Naive thymus-derived CD4-positive, alpha-beta T cell (primary cell): ENCODE measurements at regions not wholly inside any gene's neighbourhood (a gene's known extent, or its start where the extent isn't known, plus 50 kb on each side); places are given as distances from the start of the nearest gene placed in this dataset.

Source experiments
- ATAC-seq: fragments of 150-1000 bp; cut with Tn5 transposase; 2 replicates; pipeline ENCODE4 v1.10.0; 2021; ENCODE audit warnings: mild to moderate bottlenecking, moderate library complexity
- CTCF ChIA-PET: fragments of 350-600 bp; sonication (Branson Sonifier 250); formaldehyde crosslinking; loops from one replicate; lab custom pipeline; 2021; ENCODE audit warnings: antibody characterized with exemption; lab: Charles Lee
- POLR2A ChIA-PET: fragments of 350-600 bp; sonication (Branson Sonifier 250); formaldehyde crosslinking; loops from one replicate; lab custom pipeline; 2021; ENCODE audit warnings: antibody characterized with exemption, inconsistent platforms; lab: Charles Lee
- DNase-seq, 9 donors: peaks; one replicate each; pipeline versions ENCODE4 v3.0.0 to v3.0.0-alpha.2; 2020 to 2022; ENCODE audit warnings: mixed read lengths in 1 of 9
- H3K27ac ChIP-seq: one replicate; pipeline ENCODE4 v1.7.0; 2013; ENCODE audit warnings: mild to moderate bottlenecking, low read depth, low read length, moderate library complexity
- H3K27me3 ChIP-seq, 2 donors: one replicate each; pipeline ENCODE4 v1.7.0; 2013; ENCODE audit warnings: low read length in 2 of 2, mild to moderate bottlenecking in 2 of 2, moderate library complexity in 2 of 2; ENCODE audit not compliant: control insufficient read depth in 2 of 2, insufficient read depth in 2 of 2
- H3K36me3 ChIP-seq, 3 experiments: 1 replicate in 2 of 3; 2 replicates in 1 of 3; pipeline ENCODE4 v1.7.0; 2013; ENCODE audit warnings: low read length in 3 of 3, mild to moderate bottlenecking in 3 of 3, moderate library complexity in 1 of 3; ENCODE audit not compliant: insufficient read depth in 3 of 3, control insufficient read depth in 2 of 3
- H3K4me1 ChIP-seq, 2 donors: one replicate each; pipeline ENCODE4 v1.7.0; 2013; ENCODE audit warnings: low read length in 2 of 2, mild to moderate bottlenecking in 2 of 2, moderate library complexity in 1 of 2; ENCODE audit not compliant: control insufficient read depth in 2 of 2, insufficient read depth in 2 of 2
- H3K4me3 ChIP-seq: 2 replicates; pipeline ENCODE4 v1.7.0; 2013; ENCODE audit warnings: mild to moderate bottlenecking, low read length
- H3K9me3 ChIP-seq, 3 experiments: 1 replicate in 2 of 3; 2 replicates in 1 of 3; pipeline ENCODE4 v1.7.0; 2013; ENCODE audit warnings: low read length in 3 of 3; ENCODE audit not compliant: control insufficient read depth in 2 of 3
- H3K27ac Mint-ChIP-seq, 9 donors: one replicate each; pipeline ENCODE4 v1.8.0; 2020 to 2022; ENCODE audit warnings: mixed read lengths in 9 of 9, mild to moderate bottlenecking in 8 of 9, moderate library complexity in 5 of 9, inconsistent platforms in 2 of 9
- H3K27me3 Mint-ChIP-seq, 5 donors: one replicate each; pipeline ENCODE4 v1.8.0; 2021 to 2022; ENCODE audit warnings: mixed read lengths in 5 of 5, mild to moderate bottlenecking in 1 of 5
- H3K36me3 Mint-ChIP-seq, 5 donors: one replicate each; pipeline ENCODE4 v1.8.0; 2020 to 2022; ENCODE audit warnings: mixed read lengths in 5 of 5, mild to moderate bottlenecking in 3 of 5, inconsistent platforms in 1 of 5
- H3K4me1 Mint-ChIP-seq, 7 donors: one replicate each; pipeline ENCODE4 v1.8.0; 2020 to 2022; ENCODE audit warnings: mixed read lengths in 7 of 7, mild to moderate bottlenecking in 3 of 7, inconsistent platforms in 1 of 7
- H3K4me3 Mint-ChIP-seq, 10 donors: one replicate each; pipeline ENCODE4 v1.8.0; 2020 to 2022; ENCODE audit warnings: mild to moderate bottlenecking in 10 of 10, mixed read lengths in 10 of 10, moderate library complexity in 6 of 10, inconsistent platforms in 2 of 10
- H3K9me3 Mint-ChIP-seq, 11 donors: one replicate each; pipeline ENCODE4 v1.8.0; 2020 to 2022; ENCODE audit warnings: mixed read lengths in 11 of 11, mild to moderate bottlenecking in 4 of 11, inconsistent platforms in 1 of 11, moderate library complexity in 1 of 11
- intact Hi-C, 2 donors: fragments of 100-400 bp; cut with micrococcal nuclease; formaldehyde crosslinking; loops; one replicate each; pipeline ENCODE4 v1.15.1; 2023

GRCh38 chr6:149249370-149250357, 67.8 kb upstream of the TAB2 start:
- no peak for ATAC-seq
- H3K4me3 Mint-ChIP-seq, result peak overlapping the region in 4 of 10 donors; percentile 0 to 82 (median 12)
- Histone ChIP-seq H3K27ac (no peak overlapping the region), H3K36me3 (no peaks in the 10 kb centered on the region), H3K27me3 (no peaks in the 10 kb centered on the region), H3K4me3 (no peak overlapping the region), H3K4me1 (peaks cover 6 to 15% of the 10 kb centered on the region in 2 donors), H3K9me3 (no peaks in the 10 kb centered on the region)
- peaks cover 0 to 26% (median 3%) of the 10 kb centered on the region in 5 donors for H3K36me3 Mint-ChIP-seq
- ChIA-PET CTCF (interaction anchor here (1.0 kb wide), 1 partner anchor 14 kb away, joined by 3 read pairs; no protein-coding TSS in a partner anchor), POLR2A (interaction anchor here (1.0 to 1.5 kb wide), 2 partner anchors 12 to 29 kb away, joined by 3 to 5 read pairs; no protein-coding TSS in a partner anchor)
- peaks cover 0 to 8% (median 0%) of the 10 kb centered on the region in 11 donors for H3K9me3 Mint-ChIP-seq
- no peaks in the 10 kb centered on the region for H3K27me3 Mint-ChIP-seq
- peak overlapping the region in 6 of 9 donors; percentile 0 to 83 (median 56) for H3K27ac Mint-ChIP-seq
- intact Hi-C loops, result no loop called here
- DNase-seq, result no peak
- peaks cover 17 to 50% (median 35%) of the 10 kb centered on the region in 7 donors for H3K4me1 Mint-ChIP-seq

DNA sequence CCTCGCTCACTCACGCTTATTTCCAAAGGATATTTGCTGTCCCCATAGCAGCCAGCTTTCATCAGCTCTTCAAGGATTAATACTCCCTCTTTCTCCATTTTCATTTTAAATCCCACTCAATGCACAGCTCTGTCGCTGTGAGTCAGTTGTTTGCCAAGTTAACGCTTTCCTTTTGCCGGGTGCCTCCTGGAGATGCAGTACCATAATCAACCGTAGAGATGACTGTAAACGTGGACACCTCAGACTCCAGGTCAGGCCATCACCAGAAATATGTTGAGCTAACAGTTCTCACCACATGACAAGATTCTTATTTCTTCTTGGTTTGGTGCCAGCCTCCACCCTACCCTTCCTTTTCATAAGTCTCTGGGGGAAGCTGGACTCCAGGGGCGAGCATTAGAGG, 66.6 kb upstream of the TAB2 start:
- DNase-seq (no peak), ATAC-seq (no peak)
- Histone ChIP-seq H3K36me3 (no peaks in the 10 kb centered on the region), H3K9me3 (no peaks in the 10 kb centered on the region), H3K4me1 (peaks cover 6 to 15% of the 10 kb centered on the region in 2 donors), H3K4me3 (no peak overlapping the region), H3K27me3 (no peaks in the 10 kb centered on the region), H3K27ac (no peak overlapping the region)
- H3K27ac Mint-ChIP-seq, result peak overlapping the region in 1 of 9 donors; percentile 51
- H3K36me3 Mint-ChIP-seq, result peaks cover 0 to 27% (median 3%) of the 10 kb centered on the region in 5 donors
- no peak overlapping the region for H3K4me3 Mint-ChIP-seq
- H3K27me3 Mint-ChIP-seq, result no peaks in the 10 kb centered on the region
- ChIA-PET POLR2A (interaction anchor here (0.7 to 1.2 kb wide), 2 partner anchors 10 to 169 kb away, joined by 3 to 4 read pairs; no protein-coding TSS in a partner anchor), CTCF (interaction anchor here (1.4 kb wide), 1 partner anchor 11 kb away, joined by 4 read pairs; no protein-coding TSS in a partner anchor)
- intact Hi-C loops, result no loop called here
- peaks cover 0 to 8% (median 0%) of the 10 kb centered on the region in 11 donors for H3K9me3 Mint-ChIP-seq
- H3K4me1 Mint-ChIP-seq, result peaks cover 17 to 55% (median 35%) of the 10 kb centered on the region in 7 donors

GRCh38 chr6:149252622-149253021, 64.9 kb upstream of the TAB2 start:
- peaks cover 6 to 10% of the 10 kb centered on the region in 2 donors for H3K4me1 ChIP-seq
- H3K27me3 Mint-ChIP-seq, result no peaks in the 10 kb centered on the region
- DNase-seq (no peak), ATAC-seq (no peak)
- peak overlapping the region in 1 of 9 donors; percentile 77 for H3K27ac Mint-ChIP-seq
- no peak overlapping the region for H3K27ac ChIP-seq
- H3K36me3 Mint-ChIP-seq, result peaks cover 0 to 25% (median 3%) of the 10 kb centered on the region in 5 donors
- POLR2A ChIA-PET, result no interaction called here
- H3K4me1 Mint-ChIP-seq, result peaks cover 12 to 42% (median 25%) of the 10 kb centered on the region in 7 donors
- no peak overlapping the region for H3K4me3 ChIP-seq
- peaks cover 0 to 8% (median 0%) of the 10 kb centered on the region in 11 donors for H3K9me3 Mint-ChIP-seq
- no peaks in the 10 kb centered on the region for H3K36me3 ChIP-seq
- intact Hi-C loops, result no loop called here
- no peaks in the 10 kb centered on the region for H3K27me3 ChIP-seq
- no peak overlapping the region for H3K4me3 Mint-ChIP-seq
- H3K9me3 ChIP-seq, result no peaks in the 10 kb centered on the region
- CTCF ChIA-PET, result interaction anchor here (0.6 to 1.0 kb wide), 2 partner anchors 16 to 82 kb away, joined by 3 read pairs; no protein-coding TSS in a partner anchor

- ATAC-seq, result no peak
- H3K27me3 ChIP-seq, result no peaks in the 10 kb centered on the region
- Mint-ChIP-seq H3K4me1 (peaks cover 7 to 38% (median 13%) of the 10 kb centered on the region in 7 donors), H3K27ac (peak overlapping the region in 1 of 9 donors; percentile 14), H3K27me3 (no peaks in the 10 kb centered on the region), H3K36me3 (peaks cover 0 to 21% (median 3%) of the 10 kb centered on the region in 5 donors), H3K4me3 (no peak overlapping the region), H3K9me3 (peaks cover 0 to 8% (median 0%) of the 10 kb centered on the region in 11 donors)
- intact Hi-C loops, result no loop called here
- H3K36me3 ChIP-seq, result no peaks in the 10 kb centered on the region
- H3K4me1 ChIP-seq, result peaks cover 0 to 2% of the 10 kb centered on the region in 2 donors
- no peak overlapping the region for H3K4me3 ChIP-seq
- no peaks in the 10 kb centered on the region for H3K9me3 ChIP-seq
- CTCF ChIA-PET, result no interaction called here
- POLR2A ChIA-PET, result interaction anchor here (0.7 to 1.3 kb wide), 2 partner anchors 13 to 41 kb away, joined by 3 read pairs; no protein-coding TSS in a partner anchor
- no peak overlapping the region for H3K27ac ChIP-seq
- DNase-seq, result no peak
These were observed 63.3 kb upstream of the TAB2 start for GRCh38 chr6:149254253-149254652.

DNA sequence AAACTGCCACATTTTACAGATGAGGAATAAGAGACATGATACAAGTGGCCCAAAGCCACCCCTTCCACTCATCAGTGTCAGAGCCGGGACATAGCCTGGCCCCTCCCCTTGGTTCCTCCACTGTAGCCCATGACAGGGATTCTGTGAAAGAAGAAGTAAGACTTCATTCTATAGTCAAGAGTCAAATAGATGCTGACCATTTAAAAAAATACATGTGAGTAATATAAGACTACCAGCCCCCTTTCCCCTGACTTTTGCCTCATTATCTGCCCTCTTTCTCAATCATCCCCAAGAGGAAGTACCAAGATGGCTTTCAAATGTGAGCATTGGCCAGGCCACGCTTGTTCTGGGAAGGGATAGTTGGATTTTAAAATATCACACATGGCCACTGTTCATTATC, 57.8 kb upstream of the TAB2 start:
- no peak overlapping the region for H3K4me3 Mint-ChIP-seq
- ATAC-seq (peak; percentile 90), DNase-seq (no peak)
- intact Hi-C loops, result loop anchor here in 1 of 2 donors (2.0 kb wide), 1 partner anchor 59 kb away; no protein-coding TSS in a partner anchor
- CTCF ChIA-PET, result no interaction called here
- Histone ChIP-seq H3K4me3 (no peak overlapping the region), H3K27ac (no peak overlapping the region), H3K36me3 (no peaks in the 10 kb centered on the region), H3K27me3 (no peaks in the 10 kb centered on the region), H3K9me3 (no peaks in the 10 kb centered on the region), H3K4me1 (peaks cover 0 to 41% of the 10 kb centered on the region in 2 donors)
- H3K36me3 Mint-ChIP-seq, result peaks cover 0 to 8% (median 0%) of the 10 kb centered on the region in 5 donors
- H3K9me3 Mint-ChIP-seq, result no peaks in the 10 kb centered on the region
- H3K4me1 Mint-ChIP-seq, result peaks cover 25 to 50% (median 36%) of the 10 kb centered on the region in 7 donors
- H3K27ac Mint-ChIP-seq, result peak overlapping the region in 2 of 9 donors; percentile 23 to 87
- no peaks in the 10 kb centered on the region for H3K27me3 Mint-ChIP-seq
- POLR2A ChIA-PET, result interaction anchor here (0.8 to 1.5 kb wide), 3 partner anchors 12 to 57 kb away, joined by 3 to 4 read pairs (median 3); no protein-coding TSS in a partner anchor

GRCh38 chr6:149260214-149260874, 57.2 kb upstream of the TAB2 start:
- peak overlapping the region in 3 of 10 donors; percentile 14 to 37 (median 26) for H3K4me3 Mint-ChIP-seq
- intact Hi-C loops, result loop anchor here in 1 of 2 donors (2.0 kb wide), 1 partner anchor 58 kb away; no protein-coding TSS in a partner anchor
- H3K27me3 Mint-ChIP-seq, result no peaks in the 10 kb centered on the region
- peaks cover 0 to 5% (median 0%) of the 10 kb centered on the region in 5 donors for H3K36me3 Mint-ChIP-seq
- POLR2A ChIA-PET, result interaction anchor here (0.8 to 1.5 kb wide), 4 partner anchors 9 to 57 kb away, joined by 3 to 4 read pairs (median 4); no protein-coding TSS in a partner anchor
- peaks cover 25 to 53% (median 39%) of the 10 kb centered on the region in 7 donors for H3K4me1 Mint-ChIP-seq
- no peaks in the 10 kb centered on the region for H3K9me3 Mint-ChIP-seq
- peak overlapping the region in 7 of 9 donors; percentile 21 to 89 (median 76) for H3K27ac Mint-ChIP-seq
- Histone ChIP-seq H3K36me3 (no peaks in the 10 kb centered on the region), H3K4me3 (no peak overlapping the region), H3K27ac (no peak overlapping the region), H3K4me1 (peaks cover 0 to 47% of the 10 kb centered on the region in 2 donors), H3K27me3 (no peaks in the 10 kb centered on the region), H3K9me3 (no peaks in the 10 kb centered on the region)
- no peak for ATAC-seq
- no peak for DNase-seq
- CTCF ChIA-PET, result interaction anchor here (0.6 to 1.6 kb wide), 4 partner anchors 46 to 232 kb away, joined by 3 to 6 read pairs (median 3); no protein-coding TSS in a partner anchor
